DND-41 (cell line): ENCODE measurements at regions not wholly inside any gene's neighbourhood (a gene's known extent, or its start where the extent isn't known, plus 50 kb on each side); places are given as distances from the start of the nearest gene placed in this dataset.
"Not testable (repeated sequence)": the region's sequence is repeated elsewhere in the genome, so short reads cannot be mapped to it uniquely, and the experiment has no call there.

Source experiments
- ATAC-seq: fragments of 200-7000 bp; cut with Tn5 transposase; 3 replicates; pipeline ENCODE4 v1.9.1; 2021; ENCODE audit warnings: low read depth; ENCODE audit not compliant: insufficient read depth
- DNase-seq: peaks from one replicate; pipeline ENCODE4 v3.0.0-alpha.2; 2020
- H2AFZ ChIP-seq: 2 replicates; pipeline ENCODE4 v1.6.0; 2012; ENCODE audit warnings: low read depth, low read length
- H3K27ac ChIP-seq: 2 replicates; pipeline ENCODE4 v1.5.1; 2012; ENCODE audit warnings: low read length, inconsistent platforms
- H3K27me3 ChIP-seq: fragments of 200-600 bp; sonication (generic); 2 replicates; pipeline ENCODE4 v1.6.0; 2012; ENCODE audit warnings: low read length, mild to moderate bottlenecking, inconsistent platforms; ENCODE audit not compliant: insufficient read depth, poor library complexity
- H3K36me3 ChIP-seq: 2 replicates; pipeline ENCODE4 v1.5.1; 2012; ENCODE audit warnings: low read length, inconsistent platforms; ENCODE audit not compliant: insufficient read depth
- H3K4me1 ChIP-seq: 2 replicates; pipeline ENCODE4 v1.5.1; 2012; ENCODE audit warnings: mild to moderate bottlenecking, low read length; ENCODE audit not compliant: insufficient read depth
- H3K4me2 ChIP-seq: 2 replicates; pipeline ENCODE4 v1.6.0; 2012; ENCODE audit warnings: mild to moderate bottlenecking, moderate library complexity, low read length, inconsistent platforms; ENCODE audit not compliant: insufficient read depth
- H3K4me3 ChIP-seq, 2 experiments: fragments of 200-600 bp in 1 of 2; shearing (Covaris generic) in 1 of 2; 2 replicates each; pipeline ENCODE4 v1.5.1; 2012 to 2016; ENCODE audit warnings: inconsistent platforms in 2 of 2, low read length in 2 of 2, mild to moderate bottlenecking in 2 of 2, low read depth in 1 of 2, moderate library complexity in 1 of 2
- H3K79me2 ChIP-seq: 2 replicates; pipeline ENCODE4 v1.6.0; 2012; ENCODE audit warnings: low read length, inconsistent platforms; ENCODE audit not compliant: insufficient read depth
- H3K9ac ChIP-seq: 2 replicates; pipeline ENCODE4 v1.6.0; 2012; ENCODE audit warnings: low read depth, mild to moderate bottlenecking, inconsistent platforms, low read length, moderate library complexity
- H3K9me3 ChIP-seq: 2 replicates; pipeline ENCODE4 v1.5.1; 2012; ENCODE audit warnings: low read length, moderate library complexity, mild to moderate bottlenecking, inconsistent platforms; ENCODE audit not compliant: insufficient read depth, severe bottlenecking
- H4K20me1 ChIP-seq: 2 replicates; pipeline ENCODE4 v1.6.0; 2012; ENCODE audit warnings: low read length; ENCODE audit not compliant: insufficient read depth
- EZH2 ChIP-seq: IDR thresholded peaks from 3 replicates; pipeline ENCODE4 v1.6.1; 2012; ENCODE audit warnings: borderline replicate concordance, low read depth, mild to moderate bottlenecking, moderate library complexity, low read length, inconsistent platforms; ENCODE audit not compliant: severe bottlenecking
- TF ChIP-seq, protein P1 (sequence below): IDR thresholded peaks from 2 replicates; pipeline ENCODE4 v1.5.1; 2012; ENCODE audit warnings: borderline replicate concordance, low read length, moderate library complexity, mild to moderate bottlenecking; ENCODE audit not compliant: poor library complexity, severe bottlenecking; ENCODE audit errors: extremely low read depth

DNA sequence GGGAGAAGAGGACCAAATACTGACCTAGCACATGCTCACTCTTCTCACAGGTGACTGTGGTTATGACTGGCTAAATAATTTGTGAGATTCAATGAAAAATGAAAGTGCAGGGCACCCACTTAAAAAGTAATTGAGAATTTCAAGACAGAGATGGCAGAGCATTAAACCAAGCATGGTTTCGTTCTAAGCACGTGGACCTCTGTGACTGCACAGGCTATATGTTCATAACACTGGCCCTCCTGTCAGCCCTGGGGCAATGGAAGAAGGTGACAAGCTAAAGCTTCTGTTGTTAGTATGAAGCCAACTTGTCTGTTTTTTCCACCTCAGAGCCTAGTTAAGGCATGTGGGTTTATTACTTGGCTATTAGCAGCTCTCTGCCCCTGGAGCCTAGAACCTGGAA, 130.9 kb downstream of the FASLG start:
- no peak overlapping the region for H3K4me3 ChIP-seq
- no peaks in the 10 kb centered on the region for H3K79me2 ChIP-seq
- TF ChIP-seq, protein P1, sequence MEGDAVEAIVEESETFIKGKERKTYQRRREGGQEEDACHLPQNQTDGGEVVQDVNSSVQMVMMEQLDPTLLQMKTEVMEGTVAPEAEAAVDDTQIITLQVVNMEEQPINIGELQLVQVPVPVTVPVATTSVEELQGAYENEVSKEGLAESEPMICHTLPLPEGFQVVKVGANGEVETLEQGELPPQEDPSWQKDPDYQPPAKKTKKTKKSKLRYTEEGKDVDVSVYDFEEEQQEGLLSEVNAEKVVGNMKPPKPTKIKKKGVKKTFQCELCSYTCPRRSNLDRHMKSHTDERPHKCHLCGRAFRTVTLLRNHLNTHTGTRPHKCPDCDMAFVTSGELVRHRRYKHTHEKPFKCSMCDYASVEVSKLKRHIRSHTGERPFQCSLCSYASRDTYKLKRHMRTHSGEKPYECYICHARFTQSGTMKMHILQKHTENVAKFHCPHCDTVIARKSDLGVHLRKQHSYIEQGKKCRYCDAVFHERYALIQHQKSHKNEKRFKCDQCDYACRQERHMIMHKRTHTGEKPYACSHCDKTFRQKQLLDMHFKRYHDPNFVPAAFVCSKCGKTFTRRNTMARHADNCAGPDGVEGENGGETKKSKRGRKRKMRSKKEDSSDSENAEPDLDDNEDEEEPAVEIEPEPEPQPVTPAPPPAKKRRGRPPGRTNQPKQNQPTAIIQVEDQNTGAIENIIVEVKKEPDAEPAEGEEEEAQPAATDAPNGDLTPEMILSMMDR = no peak
- TF ChIP-seq EZH2 = no peak
- no peaks in the 10 kb centered on the region for H3K27me3 ChIP-seq
- no peak overlapping the region for H2AFZ ChIP-seq
- DNase-seq (no peak), ATAC-seq (no peak)
- H3K9ac ChIP-seq = no peak overlapping the region
- no peaks in the 10 kb centered on the region for H4K20me1 ChIP-seq
- no peaks in the 10 kb centered on the region for H3K9me3 ChIP-seq
- H3K4me1 ChIP-seq = no peaks in the 10 kb centered on the region
- H3K36me3 ChIP-seq = no peaks in the 10 kb centered on the region
- no peak overlapping the region for H3K27ac ChIP-seq
- H3K4me2 ChIP-seq = no peak overlapping the region

- ATAC-seq (no peak), DNase-seq (no peak)
- no peaks in the 10 kb centered on the region for H4K20me1 ChIP-seq
- no peaks in the 10 kb centered on the region for H3K9me3 ChIP-seq
- H3K4me1 ChIP-seq = no peaks in the 10 kb centered on the region
- H3K79me2 ChIP-seq = no peaks in the 10 kb centered on the region
- no peak overlapping the region for H3K27ac ChIP-seq
- H3K27me3 ChIP-seq = no peaks in the 10 kb centered on the region
- H3K36me3 ChIP-seq = no peaks in the 10 kb centered on the region
- no peak for TF ChIP-seq EZH2
- TF ChIP-seq, protein P1 = no peak
- no peak overlapping the region for H3K4me2 ChIP-seq
- H3K9ac ChIP-seq = no peak overlapping the region
- H2AFZ ChIP-seq = no peak overlapping the region
- H3K4me3 ChIP-seq = no peak overlapping the region
These were observed 131.3 kb downstream of the FASLG start for GRCh38 chr1:172790245-172790644.

DNA sequence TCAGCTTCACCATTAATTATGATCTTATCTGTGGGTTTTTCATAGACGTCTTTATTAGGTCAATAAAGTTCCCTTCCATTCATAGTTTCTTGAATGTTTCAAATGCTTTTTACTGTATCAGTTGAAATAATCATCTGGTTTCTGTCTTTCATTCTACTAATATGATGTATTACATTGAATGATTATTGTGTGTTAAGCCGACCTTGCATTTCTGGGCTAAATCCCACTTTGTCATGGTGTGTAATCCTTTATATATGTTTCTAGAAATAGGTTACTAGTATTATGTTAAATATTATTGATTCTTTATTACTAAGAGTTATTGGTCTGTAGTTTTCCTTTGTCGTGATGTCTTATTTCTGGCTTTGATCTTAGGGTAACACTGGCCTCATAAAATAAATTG, 134.9 kb downstream of the FASLG start:
- H3K4me3 ChIP-seq = no peak overlapping the region
- no peak overlapping the region for H3K9ac ChIP-seq
- H3K79me2 ChIP-seq = no peaks in the 10 kb centered on the region
- H2AFZ ChIP-seq = no peak overlapping the region
- ATAC-seq (no peak), DNase-seq (no peak)
- no peaks in the 10 kb centered on the region for H3K4me1 ChIP-seq
- no peak overlapping the region for H3K4me2 ChIP-seq
- no peaks in the 10 kb centered on the region for H3K27me3 ChIP-seq
- no peak for TF ChIP-seq EZH2
- TF ChIP-seq, protein P1 = no peak
- H4K20me1 ChIP-seq = no peaks in the 10 kb centered on the region
- no peaks in the 10 kb centered on the region for H3K36me3 ChIP-seq
- peaks cover 1% of the 10 kb centered on the region for H3K9me3 ChIP-seq
- no peak overlapping the region for H3K27ac ChIP-seq

DNA sequence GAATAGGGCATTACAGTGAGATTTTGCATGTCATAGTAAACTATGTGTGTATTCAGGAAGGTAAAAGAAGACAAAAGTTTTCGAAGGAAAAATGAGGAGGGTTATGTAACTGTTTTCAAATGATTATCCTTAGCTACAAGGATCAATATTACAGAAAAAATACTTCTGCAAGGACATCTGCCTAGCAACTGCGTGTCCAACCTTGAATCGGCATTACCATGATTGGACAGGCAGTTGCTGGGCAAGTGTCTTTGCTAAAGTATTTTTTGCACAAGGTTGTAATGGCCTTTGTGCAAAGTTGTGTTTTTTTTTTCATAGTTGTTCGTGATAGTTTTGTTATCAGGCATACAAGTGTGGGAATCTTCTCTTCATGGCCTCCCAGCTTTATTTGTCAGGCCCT, 136.8 kb downstream of the FASLG start:
- Histone ChIP-seq H4K20me1 (no peaks in the 10 kb centered on the region), H3K9me3 (peaks cover 2% of the 10 kb centered on the region), H3K27me3 (no peaks in the 10 kb centered on the region), H3K27ac (no peak overlapping the region), H3K4me2 (no peak overlapping the region), H2AFZ (no peak overlapping the region), H3K79me2 (no peaks in the 10 kb centered on the region), H3K4me1 (no peaks in the 10 kb centered on the region), H3K36me3 (no peaks in the 10 kb centered on the region), H3K4me3 (no peak overlapping the region), H3K9ac (no peak overlapping the region)
- DNase-seq (no peak), ATAC-seq (no peak)
- TF ChIP-seq EZH2 = no peak
- TF ChIP-seq, protein P1 = no peak

GRCh38 chr1:172799804-172800203, 140.9 kb downstream of the FASLG start:
- H3K4me3 ChIP-seq, ATAC-seq, H3K27ac ChIP-seq, H2AFZ ChIP-seq, H3K9ac ChIP-seq, H3K4me2 ChIP-seq, H3K79me2 ChIP-seq, H3K27me3 ChIP-seq, H3K4me1 ChIP-seq, H3K9me3 ChIP-seq, DNase-seq, H3K36me3 ChIP-seq, H4K20me1 ChIP-seq: not testable (repeated sequence)
